ENCODE measurements at regions not wholly inside any gene's neighbourhood (a gene's known extent, or its start where the extent isn't known, plus 50 kb on each side); places are given as distances from the start of the nearest gene placed in this dataset.

- DNase-seq (ENCODE audit: extremely low read depth, low read depth) = no peak
- no peak for TF ChIP-seq CTCF (IDR thresholded peaks at IDR 0.05; ENCODE audit: low read depth, low read length)
Observed at GRCh38 chr2:176745543-176746200, 466.9 kb upstream of the HNRNPA3 start.

- DNase-seq (ENCODE audit: extremely low read depth, low read depth) = no peak
- TF ChIP-seq CTCF (IDR thresholded peaks at IDR 0.05; ENCODE audit: low read depth, low read length) = no peak
Observed at GRCh38 chr2:176746411-176746810, 466.2 kb upstream of the HNRNPA3 start.

- no peak for DNase-seq (ENCODE audit: extremely low read depth, low read depth)
Observed at GRCh38 chr2:176747506-176747905, 465.1 kb upstream of the HNRNPA3 start.

GRCh38 chr2:176747928-176748327, 464.7 kb upstream of the HNRNPA3 start:
- TF ChIP-seq CTCF (IDR thresholded peaks at IDR 0.05; ENCODE audit: low read depth, low read length) = no peak
- no peak for DNase-seq (ENCODE audit: extremely low read depth, low read depth)

More at GRCh38 chr2:176747506-176747905, 465.1 kb upstream of the HNRNPA3 start:
- no peak for TF ChIP-seq CTCF (IDR thresholded peaks at IDR 0.05; ENCODE audit: low read depth, low read length)

GRCh38 chr2:176748662-176749061, 463.9 kb upstream of the HNRNPA3 start:
- no peak for TF ChIP-seq CTCF (IDR thresholded peaks at IDR 0.05; ENCODE audit: low read depth, low read length)
- no peak for DNase-seq (ENCODE audit: extremely low read depth, low read depth)

GRCh38 chr2:176751314-176752227, 461.0 kb upstream of the HNRNPA3 start:
- DNase-seq (ENCODE audit: extremely low read depth, low read depth) = no peak
- TF ChIP-seq CTCF (IDR thresholded peaks at IDR 0.05; ENCODE audit: low read depth, low read length) = no peak

GRCh38 chr2:176752295-176752694, 460.3 kb upstream of the HNRNPA3 start:
- no peak for TF ChIP-seq CTCF (IDR thresholded peaks at IDR 0.05; ENCODE audit: low read depth, low read length)
- no peak for DNase-seq (ENCODE audit: extremely low read depth, low read depth)
